Body of pancreas (tissue), 4 donors: ENCODE measurements at regions not wholly inside any gene's neighbourhood (a gene's known extent, or its start where the extent isn't known, plus 50 kb on each side); places are given as distances from the start of the nearest gene placed in this dataset.

ENCODE experiments used
- POLR2A ChIP-seq, 3 donors: fragments of 450-650 bp; IDR thresholded peaks; one replicate each; pipeline ENCODE4 v1.6.1; 2016; ENCODE audit warnings: antibody characterized with exemption in 3 of 3, mild to moderate bottlenecking in 2 of 3
- TF ChIP-seq, protein P1 (sequence below), 7 experiments: fragments of 450-650 bp in 4 of 7; fragments of 200-600 bp in 3 of 7; sonication (generic) in 3 of 7; IDR thresholded peaks; one replicate each; pipeline ENCODE4 v1.5.1; 2016 to 2019; ENCODE audit warnings: antibody characterized with exemption in 7 of 7

DNA sequence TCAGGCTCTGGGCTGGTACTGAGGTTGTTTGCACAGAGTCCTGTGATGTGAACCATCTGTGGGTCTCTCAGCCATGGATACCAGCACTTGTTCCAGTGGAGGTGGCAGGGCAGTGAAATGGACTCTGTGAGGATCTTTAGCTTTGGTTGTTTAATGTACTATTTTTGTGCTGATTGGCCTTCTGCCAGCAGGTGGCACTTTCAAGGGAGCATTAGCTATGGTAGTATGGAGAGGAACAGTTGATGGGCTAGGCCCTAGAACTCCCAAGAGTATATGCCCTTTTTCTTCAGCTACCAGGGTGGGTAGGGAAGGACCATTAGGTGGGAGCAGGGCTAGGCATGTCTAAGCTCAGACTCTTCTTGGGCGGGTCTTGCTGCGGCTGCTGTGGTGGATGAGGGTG lies 257.0 kb upstream of the GYPC start:
- TF ChIP-seq, protein P1, sequence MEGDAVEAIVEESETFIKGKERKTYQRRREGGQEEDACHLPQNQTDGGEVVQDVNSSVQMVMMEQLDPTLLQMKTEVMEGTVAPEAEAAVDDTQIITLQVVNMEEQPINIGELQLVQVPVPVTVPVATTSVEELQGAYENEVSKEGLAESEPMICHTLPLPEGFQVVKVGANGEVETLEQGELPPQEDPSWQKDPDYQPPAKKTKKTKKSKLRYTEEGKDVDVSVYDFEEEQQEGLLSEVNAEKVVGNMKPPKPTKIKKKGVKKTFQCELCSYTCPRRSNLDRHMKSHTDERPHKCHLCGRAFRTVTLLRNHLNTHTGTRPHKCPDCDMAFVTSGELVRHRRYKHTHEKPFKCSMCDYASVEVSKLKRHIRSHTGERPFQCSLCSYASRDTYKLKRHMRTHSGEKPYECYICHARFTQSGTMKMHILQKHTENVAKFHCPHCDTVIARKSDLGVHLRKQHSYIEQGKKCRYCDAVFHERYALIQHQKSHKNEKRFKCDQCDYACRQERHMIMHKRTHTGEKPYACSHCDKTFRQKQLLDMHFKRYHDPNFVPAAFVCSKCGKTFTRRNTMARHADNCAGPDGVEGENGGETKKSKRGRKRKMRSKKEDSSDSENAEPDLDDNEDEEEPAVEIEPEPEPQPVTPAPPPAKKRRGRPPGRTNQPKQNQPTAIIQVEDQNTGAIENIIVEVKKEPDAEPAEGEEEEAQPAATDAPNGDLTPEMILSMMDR (IDR thresholded peaks at IDR 0.05) = no peak
- TF ChIP-seq POLR2A (IDR thresholded peaks at IDR 0.05) = no peak
